Spinal cord (tissue), 9 donors: ENCODE measurements at regions not wholly inside any gene's neighbourhood (a gene's known extent, or its start where the extent isn't known, plus 50 kb on each side); places are given as distances from the start of the nearest gene placed in this dataset.

Experiments
- DNase-seq, 6 donors: peaks; one replicate each; pipeline versions ENCODE4 v3.0.0 to v3.0.0-alpha.2; 2013 to 2015; ENCODE audit warnings: low spot score in 6 of 6, low read depth in 4 of 6
- H3K27ac ChIP-seq: one replicate; pipeline ENCODE4 v1.5.1; 2013; ENCODE audit warnings: low read depth, low read length, control low read depth
- H3K27me3 ChIP-seq: one replicate; pipeline ENCODE4 v1.6.1; 2013; ENCODE audit warnings: low read length; ENCODE audit not compliant: control insufficient read depth, insufficient read depth
- H3K36me3 ChIP-seq: one replicate; pipeline ENCODE4 v1.6.1; 2013; ENCODE audit warnings: low read length; ENCODE audit not compliant: control insufficient read depth, insufficient read depth
- H3K4me1 ChIP-seq: one replicate; pipeline ENCODE4 v1.6.1; 2013; ENCODE audit warnings: low read length; ENCODE audit not compliant: control insufficient read depth, insufficient read depth
- H3K4me3 ChIP-seq: one replicate; pipeline ENCODE4 v1.5.1; 2013; ENCODE audit warnings: low read depth, low read length, control low read depth
- H3K9me3 ChIP-seq: one replicate; pipeline ENCODE4 v1.6.1; 2013; ENCODE audit warnings: low read length; ENCODE audit not compliant: control insufficient read depth, insufficient read depth
- WGBS: methylation state at CpG from one replicate; pipeline ENCODE4 v1.1.5; 2013; ENCODE audit warnings: missing lambda C conversion rate; ENCODE audit not compliant: insufficient coverage; 5-methylcytosine and 5-hydroxymethylcytosine counted together
- donor health status: healthy.

DNA sequence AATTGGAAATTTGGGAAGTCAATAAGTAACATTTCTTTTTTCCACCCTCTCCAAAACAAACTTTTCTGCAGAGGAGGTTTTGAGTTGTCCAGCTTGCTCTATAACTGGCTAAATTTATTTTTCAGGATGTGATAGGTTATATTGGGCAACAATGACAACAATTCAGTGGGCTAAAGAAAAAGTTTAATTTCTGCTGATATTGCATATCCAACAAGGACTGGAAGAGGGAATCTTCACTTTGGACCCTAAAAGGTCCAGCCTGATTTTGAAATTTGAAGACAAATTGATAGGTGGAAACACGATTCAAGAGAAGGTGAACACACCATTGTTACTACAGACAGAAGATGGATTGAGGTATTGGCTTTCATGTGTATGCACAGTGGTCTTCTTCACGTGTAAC lies 393.1 kb downstream of the BRINP1 start:
- Histone ChIP-seq H3K27me3 (no peaks in the 10 kb centered on the region), H3K36me3 (no peaks in the 10 kb centered on the region), H3K9me3 (no peaks in the 10 kb centered on the region), H3K4me3 (no peak overlapping the region), H3K27ac (no peak overlapping the region), H3K4me1 (no peaks in the 10 kb centered on the region)
- DNase-seq = no peak
- no CpG with 5 or more reads among the region's 2 CpGs for WGBS

DNA sequence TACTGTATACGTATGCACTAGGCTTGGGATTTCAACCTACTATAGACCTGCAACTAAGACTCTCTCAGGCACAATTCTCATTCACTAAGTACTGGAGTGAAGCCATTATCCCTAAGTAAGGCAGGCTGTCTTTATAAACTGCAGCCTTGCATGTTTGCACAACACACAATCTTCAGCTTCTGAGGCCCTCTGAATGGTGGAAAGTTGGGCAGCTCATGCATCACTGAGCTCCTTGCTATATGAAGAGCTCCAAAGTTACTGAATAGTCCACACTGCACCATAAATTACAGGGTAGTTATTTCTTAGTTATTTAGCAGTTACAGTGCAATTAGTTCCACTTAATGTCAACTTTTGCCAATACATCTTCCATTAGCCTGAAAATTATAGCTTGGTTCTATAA lies 384.6 kb downstream of the BRINP1 start:
- no peaks in the 10 kb centered on the region for H3K9me3 ChIP-seq
- no peaks in the 10 kb centered on the region for H3K36me3 ChIP-seq
- WGBS = 38% methylated on average over 1 of the region's 1 CpG
- peak in 1 of 6 donors; percentile 78 for DNase-seq
- no peaks in the 10 kb centered on the region for H3K4me1 ChIP-seq
- H3K27me3 ChIP-seq = no peaks in the 10 kb centered on the region
- no peak overlapping the region for H3K27ac ChIP-seq
- no peak overlapping the region for H3K4me3 ChIP-seq

DNA sequence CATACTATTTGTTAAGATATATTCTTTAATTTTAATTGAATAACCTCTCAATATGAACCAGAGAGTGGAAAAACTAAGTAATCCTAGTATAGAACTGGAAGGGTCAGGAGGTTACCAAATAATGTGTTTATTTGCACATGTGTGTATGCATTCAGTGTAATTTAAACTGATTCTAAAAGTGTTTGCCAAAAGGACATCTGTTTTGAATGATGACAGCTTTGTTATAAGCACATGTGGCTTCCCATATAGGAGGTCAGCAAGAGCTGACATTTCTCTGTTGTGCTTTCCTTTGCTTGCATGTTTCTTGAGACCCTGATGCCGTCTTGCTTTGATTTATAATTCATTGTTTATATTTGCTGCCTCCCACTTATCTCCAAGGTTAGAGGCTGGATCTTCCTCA lies 383.4 kb downstream of the BRINP1 start:
- no CpG with 5 or more reads among the region's 1 CpG for WGBS
- Histone ChIP-seq H3K4me3 (no peak overlapping the region), H3K27ac (no peak overlapping the region), H3K27me3 (no peaks in the 10 kb centered on the region), H3K36me3 (no peaks in the 10 kb centered on the region), H3K9me3 (no peaks in the 10 kb centered on the region), H3K4me1 (no peaks in the 10 kb centered on the region)
- DNase-seq = no peak

DNA sequence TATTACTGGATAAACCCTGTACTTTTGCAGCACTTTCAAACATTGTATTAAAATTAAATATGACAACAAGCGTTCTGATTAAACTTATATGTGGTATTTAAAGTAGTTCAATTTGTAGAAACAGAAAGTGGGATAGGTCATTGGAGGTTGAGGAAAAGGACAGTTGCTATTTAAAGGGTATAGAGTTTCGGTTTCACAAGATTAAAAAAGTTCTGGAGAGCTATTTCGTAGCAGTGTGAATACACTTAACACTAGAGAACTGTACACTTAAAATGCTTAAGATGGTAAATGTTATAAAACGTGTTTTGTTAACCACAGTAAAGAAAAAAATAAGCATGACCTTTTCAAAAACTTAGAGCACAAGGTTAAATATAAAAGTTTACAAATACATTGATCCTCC lies 382.1 kb downstream of the BRINP1 start:
- H3K27me3 ChIP-seq = no peaks in the 10 kb centered on the region
- no peak overlapping the region for H3K4me3 ChIP-seq
- WGBS = no CpG with 5 or more reads among the region's 4 CpGs
- no peak overlapping the region for H3K27ac ChIP-seq
- no peaks in the 10 kb centered on the region for H3K36me3 ChIP-seq
- H3K9me3 ChIP-seq = no peaks in the 10 kb centered on the region
- no peak for DNase-seq
- H3K4me1 ChIP-seq = no peaks in the 10 kb centered on the region

DNA sequence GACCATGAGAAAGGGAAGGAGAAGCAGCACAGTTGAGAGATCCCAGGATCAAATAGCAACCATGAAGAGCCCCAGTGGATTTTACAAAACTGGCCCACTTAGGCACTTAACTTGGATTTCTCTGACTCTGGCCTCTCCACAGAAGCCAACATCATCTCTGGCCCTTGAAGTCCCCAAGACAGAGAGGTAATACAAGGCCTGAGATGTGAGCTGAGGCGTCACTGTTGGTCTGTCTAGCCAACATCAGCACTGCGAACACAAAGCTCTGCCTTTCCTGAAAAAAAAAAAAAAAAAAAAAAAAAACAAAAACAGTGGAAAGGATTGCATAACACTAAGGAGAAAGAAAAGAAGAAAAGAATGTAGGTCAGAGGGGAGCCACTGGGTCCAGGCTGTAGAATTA lies 378.3 kb downstream of the BRINP1 start:
- Histone ChIP-seq H3K36me3 (no peaks in the 10 kb centered on the region), H3K4me1 (no peaks in the 10 kb centered on the region), H3K27me3 (no peaks in the 10 kb centered on the region), H3K4me3 (no peak overlapping the region), H3K9me3 (no peaks in the 10 kb centered on the region), H3K27ac (no peak overlapping the region)
- no peak for DNase-seq
- no CpG with 5 or more reads among the region's 2 CpGs for WGBS

DNA sequence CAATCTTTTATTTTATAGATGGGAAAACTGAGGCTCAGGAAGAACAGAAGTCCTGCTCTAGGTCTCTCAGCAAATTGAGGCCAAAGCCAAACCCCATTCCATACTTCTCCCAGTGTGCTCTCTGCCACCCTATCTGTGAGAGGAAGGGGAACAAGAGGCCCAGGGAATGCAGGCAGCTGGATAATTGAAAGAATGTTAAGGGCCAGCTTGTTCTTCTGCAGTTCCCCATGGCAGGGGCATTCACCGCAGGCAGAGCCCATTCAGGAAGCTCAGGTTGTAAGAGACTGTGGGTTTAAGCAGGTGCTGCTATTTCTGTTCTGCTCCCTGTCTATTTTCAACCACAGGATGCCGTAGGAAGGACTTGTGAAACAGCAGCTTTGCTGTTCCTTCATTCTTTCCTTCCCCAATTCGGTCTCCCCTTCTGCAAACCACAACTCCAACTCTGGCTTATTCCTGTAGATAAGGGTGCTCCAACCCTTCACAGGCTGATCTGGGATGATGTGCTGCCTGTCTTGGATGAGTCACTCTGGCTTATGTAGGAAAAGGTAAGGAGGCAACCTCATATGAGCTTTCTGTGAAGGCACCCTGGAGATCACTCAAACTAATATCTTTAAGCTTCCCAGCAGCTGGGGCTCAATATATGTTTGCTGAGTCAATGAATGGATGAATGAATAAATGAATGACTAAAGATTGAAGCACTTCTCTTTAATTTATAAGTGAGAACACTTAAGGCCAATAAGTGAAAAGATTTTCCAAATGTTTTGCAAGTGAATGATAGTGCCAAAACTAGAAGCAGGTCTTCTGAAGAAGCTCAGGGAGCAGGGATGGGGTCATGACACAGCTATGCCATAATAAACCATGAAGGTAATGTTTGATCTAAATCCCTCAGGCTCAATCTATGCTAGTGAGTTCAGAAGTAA lies 377.6 kb downstream of the BRINP1 start:
- Histone ChIP-seq H3K36me3 (no peaks in the 10 kb centered on the region), H3K27me3 (no peaks in the 10 kb centered on the region), H3K4me1 (no peaks in the 10 kb centered on the region), H3K4me3 (no peak overlapping the region), H3K27ac (no peak overlapping the region), H3K9me3 (no peaks in the 10 kb centered on the region)
- 94% methylated on average over 2 of the region's 3 CpGs for WGBS
- DNase-seq = no peak

DNA sequence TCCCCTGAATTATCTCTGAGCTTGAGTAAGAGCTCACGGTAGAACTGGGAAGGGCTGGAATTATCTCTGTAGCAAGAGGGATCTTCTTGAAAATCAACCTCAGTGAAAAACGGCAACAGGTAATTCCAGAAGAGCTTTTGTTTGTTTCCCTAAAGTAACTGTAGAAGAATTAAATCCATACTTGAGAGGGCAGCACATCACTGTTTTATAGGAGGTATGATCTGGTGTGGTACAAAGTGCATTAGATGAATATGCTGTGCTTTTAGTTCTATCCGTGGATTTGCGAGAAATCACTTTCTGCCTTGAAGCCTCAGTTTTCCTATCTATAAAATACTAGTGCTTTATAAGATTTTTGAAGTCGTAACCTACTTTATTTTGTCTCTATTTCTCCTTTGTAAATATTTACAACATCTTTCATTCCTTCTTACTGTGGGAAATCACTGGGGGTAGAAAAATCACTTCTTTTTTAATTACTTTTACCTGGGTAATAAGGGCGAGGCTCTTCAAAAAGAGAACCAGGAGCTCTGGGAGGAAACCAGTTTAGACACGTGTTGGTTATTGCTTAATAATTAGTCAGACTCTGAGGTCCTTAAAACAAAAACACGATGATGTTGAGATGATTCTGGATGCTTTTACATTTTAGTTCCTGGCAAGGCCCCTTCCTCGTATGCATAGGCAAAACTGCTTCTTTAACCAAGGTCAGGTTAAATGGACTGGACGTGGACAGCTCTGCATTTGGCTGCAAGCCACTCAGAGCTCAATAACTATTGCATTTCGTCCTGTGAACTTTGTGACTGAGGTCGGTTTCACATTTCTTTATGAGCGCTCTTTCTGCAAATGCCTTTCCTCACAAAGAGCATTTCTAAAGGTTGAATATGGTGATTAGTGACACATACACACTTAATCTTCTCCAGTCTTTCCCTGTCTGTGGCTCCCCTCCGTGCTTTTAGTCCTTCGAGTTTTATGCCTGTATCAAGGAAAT lies 376.1 kb downstream of the BRINP1 start:
- 54% methylated on average over 4 of the region's 15 CpGs for WGBS
- H3K9me3 ChIP-seq = no peaks in the 10 kb centered on the region
- H3K27ac ChIP-seq = no peak overlapping the region
- H3K4me1 ChIP-seq = no peaks in the 10 kb centered on the region
- no peaks in the 10 kb centered on the region for H3K36me3 ChIP-seq
- H3K27me3 ChIP-seq = no peaks in the 10 kb centered on the region
- peak in 2 of 6 donors; percentile 17 to 58 for DNase-seq
- no peak overlapping the region for H3K4me3 ChIP-seq

DNA sequence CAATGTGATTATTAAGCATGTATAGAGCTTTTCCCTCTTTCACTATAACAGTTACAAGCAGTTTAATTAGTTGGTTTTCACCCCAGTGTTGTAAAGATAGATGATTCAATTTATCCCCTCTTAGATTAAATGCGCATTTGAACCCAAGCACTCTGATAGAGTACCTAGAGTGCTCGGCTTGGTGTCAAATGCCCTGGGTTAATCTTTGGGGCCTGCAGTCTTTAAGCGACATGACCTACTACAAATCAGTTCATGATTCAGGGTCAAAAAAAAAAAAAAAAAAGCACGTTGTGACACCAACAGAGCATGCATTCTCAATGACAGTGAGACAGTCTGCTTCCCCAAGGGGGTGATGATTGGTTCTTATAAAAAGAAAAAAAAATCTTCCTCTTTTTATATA lies 375.3 kb downstream of the BRINP1 start:
- 31% methylated on average over 2 of the region's 4 CpGs for WGBS
- Histone ChIP-seq H3K4me1 (no peaks in the 10 kb centered on the region), H3K27ac (no peak overlapping the region), H3K4me3 (no peak overlapping the region), H3K9me3 (no peaks in the 10 kb centered on the region), H3K36me3 (no peaks in the 10 kb centered on the region), H3K27me3 (no peaks in the 10 kb centered on the region)
- DNase-seq = peak in 1 of 6 donors; percentile 38

DNA sequence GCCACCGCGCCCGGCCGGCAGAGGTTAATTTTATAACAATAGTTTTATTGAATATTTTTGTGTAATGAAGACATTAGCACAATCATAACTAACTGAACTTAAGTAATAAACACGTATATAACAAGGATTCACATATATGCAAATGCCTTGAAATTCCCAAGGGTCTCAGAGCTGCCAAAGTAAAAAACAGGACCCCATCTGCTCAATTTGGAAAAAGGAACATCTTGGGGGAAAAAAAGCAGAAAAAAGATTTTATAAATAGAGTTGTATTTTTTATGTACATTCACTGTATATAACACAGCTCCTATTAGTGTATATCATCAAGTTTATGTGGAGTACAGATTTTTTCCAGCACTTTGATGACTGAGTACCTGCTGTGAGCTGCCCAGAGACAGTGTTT lies 366.7 kb downstream of the BRINP1 start:
- peak in 1 of 6 donors; percentile 80 for DNase-seq
- no peak overlapping the region for H3K4me3 ChIP-seq
- H3K4me1 ChIP-seq = no peaks in the 10 kb centered on the region
- no peaks in the 10 kb centered on the region for H3K36me3 ChIP-seq
- H3K9me3 ChIP-seq = no peaks in the 10 kb centered on the region
- no peak overlapping the region for H3K27ac ChIP-seq
- WGBS = no CpG with 5 or more reads among the region's 5 CpGs
- H3K27me3 ChIP-seq = no peaks in the 10 kb centered on the region
